ENCODE measurements at regions not wholly inside any gene's neighbourhood (a gene's known extent, or its start where the extent isn't known, plus 50 kb on each side); places are given as distances from the start of the nearest gene placed in this dataset.

GRCh38 chr9:102054811-102055210 lies 316.4 kb upstream of the GRIN3A start:
- WGBS, result 71% methylated on average over 2 of the region's 2 CpGs
- no peak for TF ChIP-seq POLR2AphosphoS5 (IDR thresholded peaks at IDR 0.05)
- TF ChIP-seq CTCF (IDR thresholded peaks at IDR 0.05), result no peak
- no peak for TF ChIP-seq POLR2A (IDR thresholded peaks at IDR 0.05)
- H3K27ac ChIP-seq, result no peak overlapping the region
- H3K4me1 ChIP-seq (replicated peaks), result no peaks in the 10 kb centered on the region
- no peak for DNase-seq (ENCODE audit: low spot score)
- intact Hi-C loops (cut with DNase I), result no loop called here
- H3K9me3 ChIP-seq, result no peaks in the 10 kb centered on the region
- H3K4me3 ChIP-seq, result no peak overlapping the region
- H3K36me3 ChIP-seq, result no peaks in the 10 kb centered on the region
- no peaks in the 10 kb centered on the region for H3K27me3 ChIP-seq (replicated peaks; ENCODE audit: insufficient read depth)

GRCh38 chr9:102049586-102050246 lies 311.3 kb upstream of the GRIN3A start:
- Histone ChIP-seq H3K27ac (no peak overlapping the region), H3K27me3 (replicated peaks; ENCODE audit: insufficient read depth) (no peaks in the 10 kb centered on the region), H3K4me3 (no peak overlapping the region), H3K9me3 (no peaks in the 10 kb centered on the region), H3K36me3 (no peaks in the 10 kb centered on the region), H3K4me1 (replicated peaks) (no peaks in the 10 kb centered on the region)
- DNase-seq (ENCODE audit: low spot score), result no peak
- intact Hi-C loops (cut with DNase I), result no loop called here
- 78% methylated on average over 4 of the region's 4 CpGs for WGBS
- TF ChIP-seq POLR2AphosphoS5 (IDR thresholded peaks at IDR 0.05), result no peak
- no peak for TF ChIP-seq CTCF (IDR thresholded peaks at IDR 0.05)
- TF ChIP-seq POLR2A (IDR thresholded peaks at IDR 0.05), result no peak

DNA sequence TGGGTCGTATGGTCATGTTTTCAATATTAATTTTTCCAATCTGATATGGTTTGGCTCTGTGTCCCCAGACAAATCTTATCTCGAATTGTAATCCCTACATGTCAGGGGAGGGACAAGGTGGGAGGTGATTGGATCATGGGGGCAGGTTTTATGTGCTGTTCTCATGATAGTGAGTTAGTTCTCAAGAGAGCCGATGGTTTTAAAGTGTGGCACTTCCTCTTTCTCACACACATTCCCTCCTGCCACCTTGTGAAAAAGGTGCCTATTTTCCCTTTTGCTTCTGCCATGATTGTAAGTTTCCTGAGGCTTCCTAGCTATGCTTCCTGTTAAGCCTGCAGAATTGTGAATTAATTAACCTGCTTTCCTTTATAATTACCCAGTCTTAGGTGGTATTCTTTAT lies 309.1 kb upstream of the GRIN3A start:
- intact Hi-C loops (cut with DNase I), result no loop called here
- DNase-seq (ENCODE audit: low spot score), result no peak
- 65% methylated on average over 3 of the region's 3 CpGs for whole genome bisulfite sequencing
- H3K4me1 ChIP-seq (replicated peaks), result no peaks in the 10 kb centered on the region
- no peak overlapping the region for H3K27ac ChIP-seq
- H3K9me3 ChIP-seq, result no peaks in the 10 kb centered on the region
- H3K36me3 ChIP-seq, result no peaks in the 10 kb centered on the region
- no peaks in the 10 kb centered on the region for H3K27me3 ChIP-seq (replicated peaks; ENCODE audit: insufficient read depth)
- H3K4me3 ChIP-seq, result no peak overlapping the region
- no peak for TF ChIP-seq CTCF (IDR thresholded peaks at IDR 0.05)
- TF ChIP-seq POLR2A (IDR thresholded peaks at IDR 0.05), result no peak
- TF ChIP-seq POLR2AphosphoS5 (IDR thresholded peaks at IDR 0.05), result no peak

GRCh38 chr9:102044133-102044532 lies 305.7 kb upstream of the GRIN3A start:
- no peaks in the 10 kb centered on the region for H3K36me3 ChIP-seq
- H3K4me3 ChIP-seq, result no peak overlapping the region
- H3K4me1 ChIP-seq (replicated peaks), result no peaks in the 10 kb centered on the region
- H3K9me3 ChIP-seq, result no peaks in the 10 kb centered on the region
- no peak overlapping the region for H3K27ac ChIP-seq
- no peak for DNase-seq (ENCODE audit: low spot score)
- WGBS, result 84% methylated on average over 1 of the region's 1 CpG
- TF ChIP-seq POLR2AphosphoS5 (IDR thresholded peaks at IDR 0.05) (no peak), POLR2A (IDR thresholded peaks at IDR 0.05) (no peak), CTCF (IDR thresholded peaks at IDR 0.05) (no peak)
- intact Hi-C loops (cut with DNase I), result no loop called here
- H3K27me3 ChIP-seq (replicated peaks; ENCODE audit: insufficient read depth), result no peaks in the 10 kb centered on the region

GRCh38 chr9:102038006-102038405 lies 299.6 kb upstream of the GRIN3A start:
- WGBS, result 67% methylated on average over 1 of the region's 1 CpG
- intact Hi-C loops (cut with DNase I), result no loop called here
- Histone ChIP-seq H3K9me3 (no peaks in the 10 kb centered on the region), H3K27me3 (replicated peaks; ENCODE audit: insufficient read depth) (no peaks in the 10 kb centered on the region), H3K36me3 (no peaks in the 10 kb centered on the region), H3K27ac (no peak overlapping the region), H3K4me1 (replicated peaks) (no peaks in the 10 kb centered on the region), H3K4me3 (no peak overlapping the region)
- no peak for DNase-seq (ENCODE audit: low spot score)
- no peak for TF ChIP-seq CTCF (IDR thresholded peaks at IDR 0.05)
- no peak for TF ChIP-seq POLR2A (IDR thresholded peaks at IDR 0.05)
- TF ChIP-seq POLR2AphosphoS5 (IDR thresholded peaks at IDR 0.05), result no peak

Measured in prostate gland (tissue), 2 donors.